ENCODE measurements at regions not wholly inside any gene's neighbourhood (a gene's known extent, or its start where the extent isn't known, plus 50 kb on each side); places are given as distances from the start of the nearest gene placed in this dataset.

DNA sequence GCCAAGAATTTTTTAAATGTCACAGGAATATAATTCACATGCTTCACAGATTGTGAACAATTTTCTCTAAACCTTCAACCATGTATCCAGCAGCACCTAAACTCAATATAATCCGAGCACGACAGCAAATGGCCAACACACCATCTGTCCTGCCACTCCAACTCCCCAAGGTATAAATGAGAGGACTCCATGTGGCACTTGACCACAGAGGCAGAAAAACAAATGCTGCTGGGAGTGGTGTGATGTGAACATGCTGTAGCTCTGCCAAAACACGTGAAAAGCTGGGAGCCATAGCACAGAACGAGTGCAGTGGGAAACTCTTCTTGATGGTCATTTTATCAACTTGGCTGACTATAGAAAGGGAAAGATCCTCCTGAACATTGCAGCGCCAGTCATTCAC is 70.9 kb downstream of the LLPH start:
- H3K4me1 ChIP-seq: no peaks in the 10 kb centered on the region
- H3K4me3 ChIP-seq: no peak overlapping the region
- intact Hi-C loops (cut with DNase I; ENCODE audit: low total_unique reads): no loop called here
- H3K9me3 ChIP-seq: no peaks in the 10 kb centered on the region
- TF ChIP-seq POLR2AphosphoS5 (IDR thresholded peaks at IDR 0.05) (no peak), POLR2A (IDR thresholded peaks at IDR 0.05) (no peak), CTCF (IDR thresholded peaks at IDR 0.05 in 8 of 11, conservative IDR thresholded peaks at IDR 0.05 in 3 of 11) (no peak)
- no peaks in the 10 kb centered on the region for H3K36me3 ChIP-seq
- WGBS, 5 donors: 82 to 94% (median 90%) methylated on average over 5 of the region's 5 CpGs
- H3K27ac ChIP-seq: no peak overlapping the region
- peaks cover 0 to 5% (median 0%) of the 10 kb centered on the region in 7 donors for H3K27me3 ChIP-seq (replicated peaks in 1 of 7)
- no peak for DNase-seq

GRCh38 chr12:66058554-66058953 is 72.0 kb downstream of the LLPH start:
- Histone ChIP-seq H3K27me3 (replicated peaks in 1 of 7) (peaks cover 0 to 5% (median 0%) of the 10 kb centered on the region in 7 donors), H3K27ac (no peak overlapping the region), H3K4me3 (no peak overlapping the region), H3K36me3 (no peaks in the 10 kb centered on the region), H3K4me1 (no peaks in the 10 kb centered on the region), H3K9me3 (no peaks in the 10 kb centered on the region)
- 80 to 94% (median 92%) methylated on average over 3 of the region's 3 CpGs for WGBS, 5 donors
- DNase-seq: no peak
- intact Hi-C loops (cut with DNase I; ENCODE audit: low total_unique reads): no loop called here
- TF ChIP-seq CTCF (IDR thresholded peaks at IDR 0.05 in 8 of 11, conservative IDR thresholded peaks at IDR 0.05 in 3 of 11) (no peak), POLR2AphosphoS5 (IDR thresholded peaks at IDR 0.05) (no peak), POLR2A (IDR thresholded peaks at IDR 0.05) (no peak)

DNA sequence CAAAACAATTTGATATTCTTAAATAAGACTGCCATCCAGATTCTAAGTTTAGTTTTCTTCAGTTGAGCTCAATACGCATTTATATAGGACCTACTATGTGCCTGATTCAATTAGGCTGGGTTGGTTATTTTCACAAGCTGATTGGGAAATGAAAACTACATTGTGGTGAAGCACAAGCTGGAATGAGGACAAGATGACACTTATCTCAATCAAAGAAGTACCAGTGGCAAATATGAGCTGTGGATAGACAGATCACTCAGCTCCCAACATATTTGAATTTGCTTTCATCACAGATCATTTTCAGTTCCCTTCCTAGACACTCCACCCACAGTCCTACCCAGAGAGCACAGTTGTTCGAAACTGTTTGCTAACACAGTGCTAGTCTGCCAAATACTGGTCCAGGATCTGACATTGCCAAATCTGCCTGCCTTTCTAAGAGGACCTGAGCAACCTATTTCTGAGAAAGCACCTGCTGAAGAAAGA is 74.7 kb downstream of the LLPH start:
- H3K27me3 ChIP-seq (replicated peaks in 1 of 7): no peaks in the 10 kb centered on the region
- no peaks in the 10 kb centered on the region for H3K9me3 ChIP-seq
- 73 to 84% (median 77%) methylated on average over 2 of the region's 2 CpGs for WGBS, 5 donors
- no peak overlapping the region for H3K27ac ChIP-seq
- intact Hi-C loops (cut with DNase I; ENCODE audit: low total_unique reads): no loop called here
- no peaks in the 10 kb centered on the region for H3K4me1 ChIP-seq
- TF ChIP-seq POLR2AphosphoS5 (IDR thresholded peaks at IDR 0.05) (no peak), POLR2A (IDR thresholded peaks at IDR 0.05) (no peak), CTCF (IDR thresholded peaks at IDR 0.05 in 8 of 11, conservative IDR thresholded peaks at IDR 0.05 in 3 of 11) (no peak)
- DNase-seq: no peak
- no peaks in the 10 kb centered on the region for H3K36me3 ChIP-seq
- no peak overlapping the region for H3K4me3 ChIP-seq

- DNase-seq: no peak
- 73 to 94% (median 86%) methylated on average over 1 of the region's 1 CpG for WGBS, 5 donors
- no peaks in the 10 kb centered on the region for H3K9me3 ChIP-seq
- no peaks in the 10 kb centered on the region for H3K4me1 ChIP-seq
- H3K27ac ChIP-seq: no peak overlapping the region
- no peak for TF ChIP-seq POLR2AphosphoS5 (IDR thresholded peaks at IDR 0.05)
- no peak for TF ChIP-seq POLR2A (IDR thresholded peaks at IDR 0.05)
- no peak for TF ChIP-seq CTCF (IDR thresholded peaks at IDR 0.05 in 8 of 11, conservative IDR thresholded peaks at IDR 0.05 in 3 of 11)
- peaks cover 0 to 5% (median 0%) of the 10 kb centered on the region in 7 donors for H3K27me3 ChIP-seq (replicated peaks in 1 of 7)
- intact Hi-C loops (cut with DNase I; ENCODE audit: low total_unique reads): no loop called here
- H3K36me3 ChIP-seq: no peaks in the 10 kb centered on the region
- no peak overlapping the region for H3K4me3 ChIP-seq
Measured at GRCh38 chr12:66052988-66053615, 77.4 kb downstream of the LLPH start.
